ENCODE measurements at regions not wholly inside any gene's neighbourhood (a gene's known extent, or its start where the extent isn't known, plus 50 kb on each side); places are given as distances from the start of the nearest gene placed in this dataset.

- DNase-seq (ENCODE audit: low read depth) = no peak
- H3K4me3 ChIP-seq (ENCODE audit: low read depth, low read length) = no peak overlapping the region
- no peak for TF ChIP-seq CTCF (IDR thresholded peaks at IDR 0.05; ENCODE audit: insufficient read depth, low read depth, low read length)
Observed at GRCh38 chr7:84283798-84284197, 89.2 kb upstream of the SEMA3A start.

GRCh38 chr7:84281518-84281917 lies 86.9 kb upstream of the SEMA3A start:
- H3K4me3 ChIP-seq (ENCODE audit: low read depth, low read length) = no peak overlapping the region
- DNase-seq (ENCODE audit: low read depth) = no peak
- no peak for TF ChIP-seq CTCF (IDR thresholded peaks at IDR 0.05; ENCODE audit: insufficient read depth, low read depth, low read length)

DNA sequence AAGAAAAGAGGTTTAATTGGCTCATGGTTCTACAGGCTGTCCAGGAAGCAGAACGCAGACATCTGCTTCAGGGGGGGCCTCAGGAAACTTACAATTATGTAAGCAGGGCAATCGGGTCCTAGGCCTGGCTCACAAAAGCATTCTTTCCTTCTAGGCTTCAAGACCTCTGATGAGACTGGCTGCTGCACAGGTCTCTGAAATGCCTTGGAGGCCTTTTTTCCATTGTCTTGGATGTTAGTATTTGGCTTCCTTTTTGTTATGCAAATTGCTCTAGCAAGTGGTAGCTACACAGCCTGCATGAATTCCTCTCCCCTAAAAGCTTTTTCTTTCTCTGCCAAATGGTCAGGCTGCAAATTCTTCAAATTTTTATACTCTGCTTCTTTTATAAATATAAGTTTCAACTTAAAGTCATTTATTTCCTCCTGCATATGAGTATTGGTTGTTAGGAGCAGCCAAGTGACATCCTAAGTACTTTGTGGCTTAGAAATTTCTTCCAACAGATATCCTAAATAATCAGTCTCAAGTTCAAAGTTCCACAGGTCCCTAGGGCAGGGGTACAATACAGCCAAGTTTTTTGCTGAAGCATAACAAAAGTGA lies 83.1 kb upstream of the SEMA3A start:
- TF ChIP-seq CTCF (IDR thresholded peaks at IDR 0.05; ENCODE audit: insufficient read depth, low read depth, low read length) = no peak
- no peak overlapping the region for H3K4me3 ChIP-seq (ENCODE audit: low read depth, low read length)
- DNase-seq (ENCODE audit: low read depth) = no peak

DNA sequence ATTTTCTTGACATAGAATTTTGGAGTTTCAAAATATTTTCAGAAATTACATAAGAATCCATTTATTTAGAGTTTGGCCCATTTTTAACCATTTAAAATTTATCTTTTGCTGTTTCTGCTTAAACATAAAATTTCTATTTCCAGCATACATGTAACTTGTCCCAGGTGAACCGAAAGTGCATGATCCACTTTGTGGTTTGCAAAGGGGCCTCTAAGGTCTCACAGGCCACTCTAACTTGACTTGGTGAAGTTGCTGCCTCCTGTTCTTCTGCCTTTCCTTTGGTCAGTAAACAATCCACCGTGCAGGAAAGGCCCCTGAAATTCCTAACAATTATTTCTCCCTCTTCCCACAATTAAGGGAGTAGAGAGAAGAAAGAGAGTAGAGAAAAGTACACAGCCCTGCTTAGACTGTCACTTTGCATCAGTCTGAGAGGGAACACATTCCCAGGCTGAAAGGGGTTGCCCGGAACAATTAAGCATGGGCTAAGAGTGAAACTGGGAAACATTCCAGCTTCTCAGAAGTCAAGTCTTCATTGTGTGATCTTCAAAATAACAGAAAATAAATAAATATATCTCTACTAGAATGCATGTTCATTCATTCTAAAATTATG lies 79.5 kb upstream of the SEMA3A start:
- DNase-seq (ENCODE audit: low read depth) = no peak
- TF ChIP-seq CTCF (IDR thresholded peaks at IDR 0.05; ENCODE audit: insufficient read depth, low read depth, low read length) = no peak
- H3K4me3 ChIP-seq (ENCODE audit: low read depth, low read length) = no peak overlapping the region

DNA sequence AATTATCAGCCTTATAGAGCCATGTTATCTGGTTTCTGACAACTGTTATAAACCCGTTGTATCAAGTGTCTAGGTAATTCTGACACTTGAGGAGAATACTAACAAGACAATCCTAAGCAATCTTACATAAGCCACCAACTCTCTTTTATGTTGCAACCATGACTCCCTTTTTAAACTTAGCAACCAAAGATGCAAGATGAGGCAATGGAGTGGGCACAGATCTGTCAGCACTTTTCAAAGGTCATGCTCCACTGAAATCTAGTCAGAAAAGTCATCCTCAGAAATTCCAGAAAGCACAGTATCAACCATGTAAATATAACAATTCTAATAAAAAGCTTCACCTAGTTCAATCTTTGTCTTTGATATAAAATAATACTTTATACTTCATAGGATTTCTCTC lies 77.0 kb upstream of the SEMA3A start:
- peak; percentile 35 for DNase-seq (ENCODE audit: low read depth)
- no peak for TF ChIP-seq CTCF (IDR thresholded peaks at IDR 0.05; ENCODE audit: insufficient read depth, low read depth, low read length)
- no peak overlapping the region for H3K4me3 ChIP-seq (ENCODE audit: low read depth, low read length)

DNA sequence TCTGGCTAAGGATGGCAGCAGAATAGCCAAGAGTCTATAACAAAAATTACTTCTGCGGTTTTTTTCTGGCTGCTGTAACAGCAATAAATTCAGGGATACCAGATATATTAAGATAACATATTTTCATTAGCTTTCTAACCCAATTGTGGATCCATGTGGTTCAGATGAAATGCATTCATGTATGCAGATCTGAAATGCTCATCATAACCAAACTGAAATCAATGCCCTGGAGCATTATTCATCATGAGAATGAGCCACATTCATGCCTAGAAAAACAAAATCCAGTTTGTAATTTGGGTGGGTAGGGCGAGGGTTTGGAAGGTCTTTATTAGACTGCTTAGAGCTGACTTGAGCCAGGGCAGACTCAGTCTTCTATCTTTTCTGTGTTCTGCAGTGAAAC lies 69.8 kb upstream of the SEMA3A start:
- DNase-seq (ENCODE audit: low read depth) = peak; percentile 4
- no peak overlapping the region for H3K4me3 ChIP-seq (ENCODE audit: low read depth, low read length)
- TF ChIP-seq CTCF (IDR thresholded peaks at IDR 0.05; ENCODE audit: insufficient read depth, low read depth, low read length) = no peak

DNA sequence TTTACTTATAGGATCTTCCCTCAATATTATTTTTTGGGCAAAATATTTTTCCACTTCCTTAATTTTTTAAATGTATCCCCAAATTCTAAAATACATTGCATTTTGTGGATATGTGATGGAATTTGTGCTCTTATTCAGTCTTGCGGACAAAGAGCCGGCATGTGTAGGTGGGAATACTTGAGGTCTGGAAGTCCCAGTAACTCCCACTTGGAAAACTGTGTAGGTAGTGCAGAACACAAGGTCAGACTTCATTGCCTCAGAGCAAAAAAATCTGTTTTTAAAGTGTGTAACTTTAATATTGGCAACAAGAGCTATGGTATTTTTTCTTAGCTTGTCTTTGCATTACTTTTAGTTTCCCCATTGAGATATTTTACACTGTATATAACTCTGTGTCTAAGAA lies 68.5 kb upstream of the SEMA3A start:
- H3K4me3 ChIP-seq (ENCODE audit: low read depth, low read length) = no peak overlapping the region
- DNase-seq (ENCODE audit: low read depth) = no peak
- no peak for TF ChIP-seq CTCF (IDR thresholded peaks at IDR 0.05; ENCODE audit: insufficient read depth, low read depth, low read length)

All from fibroblast of villous mesenchyme (primary cell).